B cell (primary cell): ENCODE measurements at regions not wholly inside any gene's neighbourhood (a gene's known extent, or its start where the extent isn't known, plus 50 kb on each side); places are given as distances from the start of the nearest gene placed in this dataset.
"Not testable (repeated sequence)": the region's sequence is repeated elsewhere in the genome, so short reads cannot be mapped to it uniquely, and the experiment has no call there.

Experiments
- ATAC-seq: fragments of 200-7000 bp; cut with Tn5 transposase; one replicate; pipeline ENCODE4 v1.10.0; 2021; ENCODE audit warnings: low read depth, mild to moderate bottlenecking, moderate number of reproducible peaks, moderate library complexity
- CTCF ChIA-PET: fragments of 350-600 bp; sonication (Branson Sonifier 250); formaldehyde crosslinking; loops from one replicate; lab custom pipeline; 2021; ENCODE audit warnings: antibody characterized with exemption, inconsistent platforms; lab: Charles Lee
- POLR2A ChIA-PET: fragments of 350-600 bp; sonication (Branson Sonifier 250); formaldehyde crosslinking; loops from one replicate; lab custom pipeline; 2021; ENCODE audit warnings: antibody characterized with exemption; lab: Charles Lee
- DNase-seq: peaks from one replicate; pipeline ENCODE4 v3.0.0; 2013
- H2AFZ ChIP-seq: 2 replicates; pipeline ENCODE4 v1.6.1; 2012; ENCODE audit warnings: mild to moderate bottlenecking, low read depth, low read length; ENCODE audit not compliant: insufficient read depth, poor library complexity, severe bottlenecking
- H3K27ac ChIP-seq, 2 donors: 1 replicate in 1 of 2; 2 replicates in 1 of 2; pipeline ENCODE4 v1.5.1; 2012 to 2013; ENCODE audit warnings: low read length in 2 of 2, mild to moderate bottlenecking in 2 of 2, moderate library complexity in 1 of 2
- H3K27me3 ChIP-seq, 4 experiments: fragments of 200-600 bp in 1 of 4; sonication (generic) in 1 of 4; replicated peaks in 1 of 4; 1 replicate in 2 of 4; 2 replicates in 2 of 4; pipeline versions ENCODE4 v1.6.1 to v1.7.0; 2013 to 2016; ENCODE audit warnings: low read length in 3 of 4, mild to moderate bottlenecking in 2 of 4, mixed read lengths in 1 of 4, moderate library complexity in 1 of 4; ENCODE audit not compliant: insufficient read depth in 4 of 4, control insufficient read depth in 3 of 4; ENCODE audit errors: control extremely low read depth in 1 of 4
- H3K36me3 ChIP-seq, 2 experiments: replicated peaks in 1 of 2; 1 replicate in 1 of 2; 2 replicates in 1 of 2; pipeline versions ENCODE4 v1.6.1 to v1.7.1; 2013; ENCODE audit warnings: low read length in 1 of 2; ENCODE audit not compliant: insufficient read depth in 2 of 2, control insufficient read depth in 1 of 2; ENCODE audit errors: control extremely low read depth in 1 of 2, extremely low read depth in 1 of 2
- H3K4me1 ChIP-seq, 2 donors: fragments of 200-600 bp in 1 of 2; sonication (generic) in 1 of 2; 1 replicate in 1 of 2; 2 replicates in 1 of 2; pipeline versions ENCODE4 v1.5.1 to v1.6.1; 2013 to 2017; ENCODE audit warnings: low read length in 2 of 2; ENCODE audit not compliant: control insufficient read depth in 2 of 2, insufficient read depth in 2 of 2
- H3K4me2 ChIP-seq: replicated peaks from 2 replicates; pipeline ENCODE3; 2012; ENCODE audit warnings: mild to moderate bottlenecking, low read depth, low read length; ENCODE audit not compliant: poor library complexity, severe bottlenecking
- H3K4me3 ChIP-seq, 5 experiments: fragments of 200-600 bp in 1 of 5; sonication (generic) in 1 of 5; 1 replicate in 3 of 5; 2 replicates in 2 of 5; pipeline versions ENCODE4 v1.5.1 to v1.7.0; 2011 to 2016; ENCODE audit warnings: low read length in 4 of 5, mild to moderate bottlenecking in 4 of 5, low read depth in 2 of 5, control low read depth in 1 of 5, moderate library complexity in 1 of 5; ENCODE audit not compliant: insufficient read depth in 1 of 5; ENCODE audit errors: control extremely low read depth in 1 of 5, extremely low read depth in 1 of 5
- H3K79me2 ChIP-seq: fragments of 200-600 bp; sonication (generic); one replicate; pipeline ENCODE4 v1.6.0; 2016; ENCODE audit warnings: low read length; ENCODE audit not compliant: control insufficient read depth, insufficient read depth
- H3K9ac ChIP-seq: fragments of 200-600 bp; sonication (generic); 2 replicates; pipeline ENCODE4 v1.6.1; 2017; ENCODE audit warnings: mild to moderate bottlenecking, low read length, moderate library complexity
- H3K9me3 ChIP-seq, 3 donors: one replicate each; pipeline versions ENCODE4 v1.6.1 to v1.7.1; 2013; ENCODE audit warnings: low read length in 2 of 3; ENCODE audit not compliant: control insufficient read depth in 2 of 3, insufficient read depth in 1 of 3; ENCODE audit errors: control extremely low read depth in 1 of 3
- H4K20me1 ChIP-seq: 2 replicates; pipeline ENCODE4 v1.6.0; 2012; ENCODE audit warnings: mild to moderate bottlenecking, low read length; ENCODE audit not compliant: insufficient read depth, control insufficient read depth, poor library complexity, severe bottlenecking
- H3K27ac Mint-ChIP-seq: one replicate; pipeline ENCODE4 v1.8.0; 2021; ENCODE audit warnings: mixed read lengths
- H3K27me3 Mint-ChIP-seq: one replicate; pipeline ENCODE4 v1.8.0; 2021; ENCODE audit warnings: mixed read lengths
- H3K4me1 Mint-ChIP-seq: one replicate; pipeline ENCODE4 v1.8.0; 2021; ENCODE audit warnings: mixed read lengths
- H3K4me3 Mint-ChIP-seq: one replicate; pipeline ENCODE4 v1.8.0; 2021; ENCODE audit warnings: mixed read lengths
- H3K9me3 Mint-ChIP-seq: one replicate; pipeline ENCODE4 v1.8.0; 2022; ENCODE audit warnings: mixed read lengths; ENCODE audit not compliant: insufficient read depth
- EZH2 ChIP-seq: IDR thresholded peaks from 2 replicates; pipeline ENCODE4 v1.6.1; 2012; ENCODE audit warnings: borderline replicate concordance, low read depth, mild to moderate bottlenecking, moderate library complexity, low read length; ENCODE audit not compliant: insufficient read depth, poor library complexity, severe bottlenecking
- WGBS: methylation state at CpG from one replicate; pipeline ENCODE4 v1.1.5; 2013; ENCODE audit warnings: missing lambda C conversion rate; ENCODE audit not compliant: insufficient coverage; 5-methylcytosine and 5-hydroxymethylcytosine counted together
- intact Hi-C: fragments of 100-400 bp; cut with micrococcal nuclease; formaldehyde crosslinking; loops from one replicate; pipeline ENCODE4 v1.10.0; 2022
- TF ChIP-seq, protein P1 (sequence below): fragments of 200-600 bp; IDR thresholded peaks from one replicate; pipeline ENCODE4 v1.8.0; 2022; ENCODE audit warnings: antibody characterized with exemption, mild to moderate bottlenecking

DNA sequence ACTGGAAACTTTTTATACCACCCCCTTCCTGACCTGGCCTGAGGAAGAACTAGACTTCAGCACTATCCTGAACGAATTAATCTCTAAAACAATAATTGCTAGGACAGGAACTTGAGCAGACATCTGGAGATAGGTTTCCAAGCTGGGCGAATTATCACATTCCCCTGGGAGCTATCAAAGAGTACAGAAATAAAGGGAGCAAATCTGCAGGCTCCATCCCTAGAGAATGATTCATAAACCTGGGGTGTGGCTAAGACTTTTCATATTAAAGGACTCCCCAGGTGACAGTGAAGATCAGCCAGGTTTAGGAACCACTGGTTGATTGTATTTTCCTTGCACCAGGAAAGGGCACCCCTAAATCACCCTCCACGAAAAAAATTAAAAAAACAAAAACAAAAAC is 105.6 kb upstream of the NOL4 start:
- no peaks in the 10 kb centered on the region for H3K27me3 Mint-ChIP-seq
- H2AFZ ChIP-seq, result no peak overlapping the region
- POLR2A ChIA-PET, result no interaction called here
- H3K4me3 Mint-ChIP-seq, result no peak overlapping the region
- H3K9ac ChIP-seq, result no peak overlapping the region
- WGBS, result 57% methylated on average over 1 of the region's 3 CpGs
- no peak overlapping the region for H3K27ac ChIP-seq
- H3K27me3 ChIP-seq, result no peaks in the 10 kb centered on the region
- H3K4me1 ChIP-seq, result no peaks in the 10 kb centered on the region
- TF ChIP-seq, protein P1, sequence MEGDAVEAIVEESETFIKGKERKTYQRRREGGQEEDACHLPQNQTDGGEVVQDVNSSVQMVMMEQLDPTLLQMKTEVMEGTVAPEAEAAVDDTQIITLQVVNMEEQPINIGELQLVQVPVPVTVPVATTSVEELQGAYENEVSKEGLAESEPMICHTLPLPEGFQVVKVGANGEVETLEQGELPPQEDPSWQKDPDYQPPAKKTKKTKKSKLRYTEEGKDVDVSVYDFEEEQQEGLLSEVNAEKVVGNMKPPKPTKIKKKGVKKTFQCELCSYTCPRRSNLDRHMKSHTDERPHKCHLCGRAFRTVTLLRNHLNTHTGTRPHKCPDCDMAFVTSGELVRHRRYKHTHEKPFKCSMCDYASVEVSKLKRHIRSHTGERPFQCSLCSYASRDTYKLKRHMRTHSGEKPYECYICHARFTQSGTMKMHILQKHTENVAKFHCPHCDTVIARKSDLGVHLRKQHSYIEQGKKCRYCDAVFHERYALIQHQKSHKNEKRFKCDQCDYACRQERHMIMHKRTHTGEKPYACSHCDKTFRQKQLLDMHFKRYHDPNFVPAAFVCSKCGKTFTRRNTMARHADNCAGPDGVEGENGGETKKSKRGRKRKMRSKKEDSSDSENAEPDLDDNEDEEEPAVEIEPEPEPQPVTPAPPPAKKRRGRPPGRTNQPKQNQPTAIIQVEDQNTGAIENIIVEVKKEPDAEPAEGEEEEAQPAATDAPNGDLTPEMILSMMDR, result no peak
- TF ChIP-seq EZH2, result no peak
- no peaks in the 10 kb centered on the region for H3K9me3 Mint-ChIP-seq
- H4K20me1 ChIP-seq, result no peaks in the 10 kb centered on the region
- no peaks in the 10 kb centered on the region for H3K4me1 Mint-ChIP-seq
- ATAC-seq (no peak), DNase-seq (no peak)
- intact Hi-C loops, result no loop called here
- no peak overlapping the region for H3K27ac Mint-ChIP-seq
- peaks cover 0 to 4% (median 0%) of the 10 kb centered on the region in 3 donors for H3K9me3 ChIP-seq
- no peaks in the 10 kb centered on the region for H3K79me2 ChIP-seq
- no peak overlapping the region for H3K4me3 ChIP-seq
- CTCF ChIA-PET, result no interaction called here
- no peak overlapping the region for H3K4me2 ChIP-seq
- H3K36me3 ChIP-seq, result no peaks in the 10 kb centered on the region

DNA sequence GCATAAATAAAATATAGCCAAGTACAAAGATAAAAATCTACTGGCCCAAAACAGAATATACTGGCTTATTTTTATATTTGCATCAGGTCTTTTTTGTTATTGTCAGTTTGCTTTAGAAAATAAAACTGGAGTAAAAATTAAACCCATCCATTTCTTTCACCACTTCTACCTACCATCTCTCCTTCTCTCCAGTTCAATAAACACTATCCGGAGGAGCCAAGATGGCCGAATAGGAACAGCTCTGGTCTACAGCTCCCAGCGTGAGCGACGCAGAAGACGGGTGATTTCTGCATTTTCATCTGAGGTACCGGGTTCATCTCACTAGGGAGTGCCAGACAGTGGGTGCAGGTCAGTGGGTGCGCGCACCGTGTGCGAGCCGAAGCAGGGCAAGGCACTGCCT is 106.2 kb upstream of the NOL4 start:
- H3K9ac ChIP-seq, H3K4me3 ChIP-seq, H3K4me1 Mint-ChIP-seq, H3K79me2 ChIP-seq, H3K4me3 Mint-ChIP-seq, ATAC-seq, DNase-seq, H3K36me3 ChIP-seq, H3K27me3 ChIP-seq, POLR2A ChIA-PET, H3K4me2 ChIP-seq, H3K27ac Mint-ChIP-seq, H2AFZ ChIP-seq, H3K9me3 Mint-ChIP-seq, H3K27me3 Mint-ChIP-seq, H3K27ac ChIP-seq, intact Hi-C loops, H3K4me1 ChIP-seq, CTCF ChIA-PET, H3K9me3 ChIP-seq, H4K20me1 ChIP-seq: not testable (repeated sequence)
- no CpG with 5 or more reads among the region's 12 CpGs for WGBS

GRCh38 chr18:34331343-34331742 is 106.6 kb upstream of the NOL4 start:
- H3K9ac ChIP-seq, H3K4me2 ChIP-seq, H3K4me3 ChIP-seq, H3K9me3 ChIP-seq, DNase-seq, H3K27ac Mint-ChIP-seq, H3K27ac ChIP-seq, H3K36me3 ChIP-seq, H3K4me1 ChIP-seq, H2AFZ ChIP-seq, H3K9me3 Mint-ChIP-seq, ATAC-seq, intact Hi-C loops, CTCF ChIA-PET, H3K27me3 ChIP-seq, H3K4me1 Mint-ChIP-seq, H3K79me2 ChIP-seq, H3K27me3 Mint-ChIP-seq, H4K20me1 ChIP-seq, H3K4me3 Mint-ChIP-seq, POLR2A ChIA-PET: not testable (repeated sequence)
- WGBS, result 79% methylated on average over 6 of the region's 15 CpGs
